AG09309 (cell line): ENCODE measurements at regions not wholly inside any gene's neighbourhood (a gene's known extent, or its start where the extent isn't known, plus 50 kb on each side); places are given as distances from the start of the nearest gene placed in this dataset.

ENCODE experiments used
- DNase-seq: peaks from one replicate; pipeline ENCODE4 v3.0.0-alpha.2; 2010; ENCODE audit warnings: low read depth
- H3K4me3 ChIP-seq: 2 replicates; pipeline ENCODE4 v1.5.1; 2011; ENCODE audit warnings: mild to moderate bottlenecking, low read depth, low read length, moderate library complexity; ENCODE audit not compliant: control insufficient read depth
- TF ChIP-seq, protein P1 (sequence below): IDR thresholded peaks from 2 replicates; pipeline ENCODE4 v1.5.1; 2011; ENCODE audit warnings: mild to moderate bottlenecking, low read depth, low read length, inconsistent platforms; ENCODE audit not compliant: insufficient read depth, control insufficient read depth; ENCODE audit errors: missing control alignments

DNA sequence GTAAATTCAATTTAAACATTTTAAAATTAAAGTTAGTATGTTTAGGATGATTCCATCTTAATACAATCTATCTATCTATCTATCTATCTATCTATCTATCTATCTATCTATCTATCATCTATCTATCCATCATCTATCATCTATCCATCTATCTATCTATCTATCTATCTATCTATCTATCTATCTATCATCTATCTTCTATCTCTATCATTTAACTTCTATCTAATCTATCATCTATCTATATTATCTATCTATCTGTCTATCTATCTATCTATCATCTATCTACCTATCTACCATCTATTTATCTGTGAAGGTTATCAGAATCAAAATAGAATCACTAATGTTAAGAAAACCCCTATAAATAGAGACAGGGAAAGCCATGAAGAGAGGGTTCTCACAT lies 78.3 kb downstream of the RAMP3 start:
- TF ChIP-seq, protein P1, sequence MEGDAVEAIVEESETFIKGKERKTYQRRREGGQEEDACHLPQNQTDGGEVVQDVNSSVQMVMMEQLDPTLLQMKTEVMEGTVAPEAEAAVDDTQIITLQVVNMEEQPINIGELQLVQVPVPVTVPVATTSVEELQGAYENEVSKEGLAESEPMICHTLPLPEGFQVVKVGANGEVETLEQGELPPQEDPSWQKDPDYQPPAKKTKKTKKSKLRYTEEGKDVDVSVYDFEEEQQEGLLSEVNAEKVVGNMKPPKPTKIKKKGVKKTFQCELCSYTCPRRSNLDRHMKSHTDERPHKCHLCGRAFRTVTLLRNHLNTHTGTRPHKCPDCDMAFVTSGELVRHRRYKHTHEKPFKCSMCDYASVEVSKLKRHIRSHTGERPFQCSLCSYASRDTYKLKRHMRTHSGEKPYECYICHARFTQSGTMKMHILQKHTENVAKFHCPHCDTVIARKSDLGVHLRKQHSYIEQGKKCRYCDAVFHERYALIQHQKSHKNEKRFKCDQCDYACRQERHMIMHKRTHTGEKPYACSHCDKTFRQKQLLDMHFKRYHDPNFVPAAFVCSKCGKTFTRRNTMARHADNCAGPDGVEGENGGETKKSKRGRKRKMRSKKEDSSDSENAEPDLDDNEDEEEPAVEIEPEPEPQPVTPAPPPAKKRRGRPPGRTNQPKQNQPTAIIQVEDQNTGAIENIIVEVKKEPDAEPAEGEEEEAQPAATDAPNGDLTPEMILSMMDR = no peak

DNA sequence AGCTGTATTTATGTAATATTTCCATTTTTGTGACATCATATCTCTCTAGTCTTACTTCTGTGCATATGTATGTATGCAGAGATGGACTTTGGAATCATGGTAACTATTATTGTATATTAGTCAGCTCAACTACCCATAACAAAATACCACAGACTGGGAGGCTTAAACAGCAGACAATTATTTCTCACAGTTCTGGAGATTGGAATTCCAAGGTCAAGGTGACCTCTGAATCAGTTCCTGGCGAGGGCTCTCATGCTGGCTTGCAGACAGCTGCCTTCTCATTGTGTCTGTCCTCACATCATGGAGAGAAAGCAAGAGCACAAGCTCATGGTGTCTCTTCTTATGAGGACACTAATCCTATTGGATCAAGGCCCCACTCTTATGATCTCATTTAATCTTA lies 79.1 kb downstream of the RAMP3 start:
- TF ChIP-seq, protein P1 = no peak
- no peak overlapping the region for H3K4me3 ChIP-seq
- DNase-seq = no peak

More for the DNA sequence above, 78.3 kb downstream of the RAMP3 start:
- H3K4me3 ChIP-seq = no peak overlapping the region
- no peak for DNase-seq

DNA sequence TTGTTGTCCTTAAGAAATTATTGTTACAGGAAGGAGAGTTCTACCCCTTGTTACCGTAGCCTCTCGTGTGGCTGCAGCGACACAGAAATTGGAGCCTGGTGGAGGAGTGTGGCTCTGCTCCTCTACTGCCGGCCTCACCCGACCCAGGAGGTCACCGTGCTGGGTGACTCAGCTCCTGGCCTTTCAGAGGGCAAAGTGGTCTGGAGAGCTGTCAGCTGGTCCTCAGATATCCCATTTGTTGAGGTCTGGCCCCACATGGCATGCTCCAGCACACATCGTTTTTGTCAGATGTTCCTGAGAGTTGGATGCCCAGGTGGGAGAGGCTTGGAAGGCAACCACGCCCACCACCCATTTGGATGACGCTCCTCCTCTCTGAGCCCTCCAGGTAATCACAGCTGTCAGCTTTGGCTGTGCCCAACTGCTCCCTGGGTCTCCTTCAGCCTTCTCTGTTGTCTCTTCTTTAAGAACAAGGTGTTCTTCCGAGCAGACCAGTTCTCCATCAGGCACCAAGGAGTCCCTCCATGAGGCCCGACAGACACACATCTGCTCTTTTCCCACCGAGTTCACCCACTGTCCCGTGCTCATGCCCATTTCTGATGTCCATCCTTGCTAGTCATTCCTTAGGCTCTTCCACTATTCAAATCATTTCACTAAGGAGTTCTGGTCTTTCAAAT lies 80.3 kb downstream of the RAMP3 start:
- DNase-seq = no peak
- no peak overlapping the region for H3K4me3 ChIP-seq
- TF ChIP-seq, protein P1 = no peak

DNA sequence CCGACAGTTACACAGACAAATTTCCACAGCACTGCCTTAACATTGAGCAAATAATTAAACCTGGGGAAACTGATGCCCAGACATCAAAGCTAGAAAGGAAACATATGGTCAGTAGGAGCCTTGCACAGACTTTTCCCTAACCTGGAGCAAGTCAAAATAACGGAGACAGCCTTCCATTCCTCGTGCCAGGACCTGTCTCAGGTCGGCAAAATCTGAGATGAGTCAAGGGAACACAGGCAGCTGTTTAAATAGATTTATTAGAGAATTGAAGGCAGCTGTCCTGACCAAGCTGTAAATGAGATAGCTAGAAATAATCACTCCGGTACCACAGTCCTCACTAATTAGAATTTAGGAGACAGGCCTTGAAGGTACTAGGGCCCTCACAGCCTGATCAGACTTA lies 81.2 kb downstream of the RAMP3 start:
- TF ChIP-seq, protein P1 = no peak
- no peak for DNase-seq
- H3K4me3 ChIP-seq = no peak overlapping the region

- no peak overlapping the region for H3K4me3 ChIP-seq
- TF ChIP-seq, protein P1 = no peak
- DNase-seq = peak; percentile 24
Measured at GRCh38 chr7:45239486-45239885, 81.9 kb downstream of the RAMP3 start.

GRCh38 chr7:45240273-45240771 lies 82.7 kb downstream of the RAMP3 start:
- TF ChIP-seq, protein P1 = no peak
- no peak overlapping the region for H3K4me3 ChIP-seq
- no peak for DNase-seq
